H1 (cell line): ENCODE measurements at regions not wholly inside any gene's neighbourhood (a gene's known extent, or its start where the extent isn't known, plus 50 kb on each side); places are given as distances from the start of the nearest gene placed in this dataset.

ENCODE experiments used
- CTCF ChIA-PET: fragments of 300-600 bp; sonication (Branson Sonifier 250); formaldehyde crosslinking; loops from one replicate; lab custom pipeline; 2021; ENCODE audit not compliant: partially characterized antibody; lab: Charles Lee
- POLR2A ChIA-PET: fragments of 300-600 bp; sonication (Branson Sonifier 250); formaldehyde crosslinking; loops from one replicate; lab custom pipeline; 2021; ENCODE audit warnings: inconsistent platforms; ENCODE audit not compliant: partially characterized antibody; lab: Charles Lee
- DNase-seq, 2 experiments: peaks; one replicate each; pipeline versions ENCODE4 v3.0.0 to v3.0.0-alpha.2; 2010 to 2022; ENCODE audit warnings: low spot score in 2 of 2, low read depth in 1 of 2, mixed read lengths in 1 of 2
- FAIRE-seq: peaks from 2 replicates; lab custom pipeline; 2011; peaks lifted over from hg19 to GRCh38; lab: Jason Lieb, UNC
- H2AFZ ChIP-seq: 2 replicates; pipeline ENCODE4 v1.8.1; 2012; ENCODE audit warnings: low read length, inconsistent platforms
- H2AK5ac ChIP-seq: 2 replicates; pipeline ENCODE4 v1.6.1; 2013; ENCODE audit warnings: low read depth, low read length
- H2BK120ac ChIP-seq: replicated peaks from 2 replicates; pipeline ENCODE3; 2013; ENCODE audit warnings: low read depth, low read length, inconsistent platforms
- H2BK12ac ChIP-seq: 2 replicates; pipeline ENCODE4 v1.6.1; 2013; ENCODE audit warnings: low read depth, low read length
- H2BK15ac ChIP-seq: 2 replicates; pipeline ENCODE4 v1.6.1; 2013; ENCODE audit warnings: low read length
- H2BK20ac ChIP-seq: 2 replicates; pipeline ENCODE4 v1.6.1; 2013; ENCODE audit warnings: low read length
- H2BK5ac ChIP-seq: 2 replicates; pipeline ENCODE4 v1.6.1; 2013; ENCODE audit warnings: low read depth, low read length
- H3K14ac ChIP-seq: 2 replicates; pipeline ENCODE4 v1.6.1; 2013; ENCODE audit warnings: inconsistent platforms; ENCODE audit not compliant: insufficient read length
- H3K18ac ChIP-seq: 2 replicates; pipeline ENCODE4 v1.6.1; 2013; ENCODE audit warnings: low read length; ENCODE audit errors: extremely low read depth
- H3K23ac ChIP-seq: 2 replicates; pipeline ENCODE4 v1.6.1; 2013; ENCODE audit warnings: inconsistent platforms; ENCODE audit not compliant: insufficient read length
- H3K23me2 ChIP-seq: 2 replicates; pipeline ENCODE4 v1.6.1; 2013; ENCODE audit warnings: low read depth, low read length
- H3K27ac ChIP-seq: 2 replicates; pipeline ENCODE4 v1.6.1; 2011; ENCODE audit warnings: low read depth, low read length, inconsistent platforms
- H3K27me3 ChIP-seq, 4 experiments: replicated peaks in 1 of 4; 1 replicate in 1 of 4; 2 replicates in 3 of 4; pipeline versions ENCODE4 v1.6.1 to v1.8.1; 2011 to 2013; ENCODE audit warnings: low read length in 3 of 4, mild to moderate bottlenecking in 3 of 4, inconsistent platforms in 2 of 4, mixed read lengths in 2 of 4, moderate library complexity in 1 of 4; ENCODE audit not compliant: control insufficient read depth in 3 of 4, insufficient read depth in 3 of 4; ENCODE audit errors: extremely low read depth in 1 of 4
- H3K36me3 ChIP-seq, 4 experiments: 2 replicates each; pipeline versions ENCODE4 v1.6.1 to v1.8.1; 2011 to 2013; ENCODE audit warnings: mild to moderate bottlenecking in 4 of 4, low read length in 3 of 4, moderate library complexity in 2 of 4, control low read depth in 1 of 4, inconsistent platforms in 1 of 4; ENCODE audit not compliant: insufficient read depth in 4 of 4, control insufficient read depth in 2 of 4
- H3K4ac ChIP-seq: replicated peaks from 2 replicates; pipeline ENCODE3; 2013; ENCODE audit warnings: low read length, low read depth, mixed read lengths, inconsistent platforms; ENCODE audit not compliant: insufficient read length
- H3K4me1 ChIP-seq, 4 experiments: replicated peaks in 1 of 4; 1 replicate in 1 of 4; 2 replicates in 3 of 4; pipeline versions ENCODE4 v1.6.1 to v1.8.1; 2011 to 2013; ENCODE audit warnings: low read length in 3 of 4, inconsistent platforms in 2 of 4, mixed read lengths in 1 of 4; ENCODE audit not compliant: insufficient read depth in 4 of 4, control insufficient read depth in 3 of 4
- H3K4me2 ChIP-seq, 2 experiments: 2 replicates each; pipeline versions ENCODE4 v1.6.1 to v1.8.1; 2011 to 2013; ENCODE audit warnings: low read depth in 2 of 2, low read length in 2 of 2, control low read depth in 1 of 2, inconsistent platforms in 1 of 2, mild to moderate bottlenecking in 1 of 2; ENCODE audit not compliant: insufficient read depth in 1 of 2
- H3K4me3 ChIP-seq, 4 experiments: fragments of 200-600, 300-600 bp in 1 of 4; sonication (generic), shearing (Covaris generic), sonication (Bioruptor Twin) in 1 of 4; 2 replicates each; pipeline versions ENCODE4 v1.5.1 to v1.8.1; 2011 to 2016; ENCODE audit warnings: low read length in 4 of 4, low read depth in 3 of 4, control low read depth in 2 of 4, inconsistent platforms in 2 of 4, mild to moderate bottlenecking in 2 of 4, mixed read lengths in 1 of 4, moderate library complexity in 1 of 4; ENCODE audit not compliant: insufficient read depth in 2 of 4; ENCODE audit errors: extremely low read depth in 1 of 4
- H3K56ac ChIP-seq: replicated peaks from 2 replicates; pipeline ENCODE3; 2013; ENCODE audit warnings: low read depth, mild to moderate bottlenecking, mixed read lengths, low read length, inconsistent platforms; ENCODE audit not compliant: insufficient read length
- H3K79me1 ChIP-seq: 2 replicates; pipeline ENCODE4 v1.6.1; 2013; ENCODE audit warnings: low read depth, low read length, control low read depth
- H3K79me2 ChIP-seq, 2 experiments: 2 replicates each; pipeline versions ENCODE4 v1.6.1 to v1.8.1; 2012 to 2013; ENCODE audit warnings: low read length in 2 of 2, mild to moderate bottlenecking in 2 of 2, inconsistent platforms in 1 of 2; ENCODE audit not compliant: insufficient read depth in 2 of 2, control insufficient read depth in 1 of 2
- H3K9ac ChIP-seq, 4 experiments: replicated peaks in 1 of 4; 1 replicate in 1 of 4; 2 replicates in 3 of 4; pipeline versions ENCODE4 v1.6.1 to v1.8.1; 2011 to 2013; ENCODE audit warnings: low read depth in 3 of 4, low read length in 3 of 4, control low read depth in 2 of 4, mild to moderate bottlenecking in 2 of 4, moderate library complexity in 2 of 4, inconsistent platforms in 1 of 4; ENCODE audit errors: extremely low read depth in 1 of 4
- H3K9me3 ChIP-seq, 2 experiments: 2 replicates each; pipeline versions ENCODE4 v1.6.1 to v1.8.1; 2012 to 2013; ENCODE audit warnings: mild to moderate bottlenecking in 2 of 2, moderate library complexity in 2 of 2, control low read depth in 1 of 2, inconsistent platforms in 1 of 2, low read depth in 1 of 2, low read length in 1 of 2, mixed read lengths in 1 of 2; ENCODE audit not compliant: insufficient read depth in 2 of 2
- H4K20me1 ChIP-seq, 2 experiments: replicated peaks in 1 of 2; 2 replicates each; pipeline versions ENCODE3 to v1.8.1; 2011 to 2013; ENCODE audit warnings: inconsistent platforms in 2 of 2, low read length in 2 of 2, mild to moderate bottlenecking in 1 of 2; ENCODE audit not compliant: insufficient read depth in 2 of 2, control insufficient read depth in 1 of 2
- H4K5ac ChIP-seq: 2 replicates; pipeline ENCODE4 v1.6.1; 2013; ENCODE audit warnings: low read length, low read depth, mixed read lengths, inconsistent platforms; ENCODE audit not compliant: insufficient read length
- H4K8ac ChIP-seq: 2 replicates; pipeline ENCODE4 v1.8.0; 2013; ENCODE audit warnings: mild to moderate bottlenecking, moderate library complexity, low read length, inconsistent platforms; ENCODE audit not compliant: insufficient read depth; ENCODE audit errors: extremely low read depth
- H4K91ac ChIP-seq: replicated peaks from 2 replicates; pipeline ENCODE3; 2013; ENCODE audit warnings: low read length, mixed read lengths, inconsistent platforms; ENCODE audit not compliant: insufficient read length
- CBX5 ChIP-seq: fragments of 300-800, 300-1000 bp; sonication (generic); IDR thresholded peaks from 2 replicates; pipeline ENCODE4 v1.7.1; 2016; ENCODE audit warnings: antibody characterized with exemption, low read length, low read depth
- CBX8 ChIP-seq: fragments of 300-800, 300-1000 bp; sonication (generic); IDR thresholded peaks from 2 replicates; pipeline ENCODE4 v1.7.1; 2016; ENCODE audit warnings: low read depth, low read length, borderline replicate concordance
- CEBPB ChIP-seq: IDR thresholded peaks from 2 replicates; pipeline ENCODE4 v1.6.1; 2012; ENCODE audit warnings: low read depth, low read length
- CTBP2 ChIP-seq: IDR thresholded peaks from 2 replicates; pipeline ENCODE4 v1.7.0; 2011; ENCODE audit warnings: borderline replicate concordance, mild to moderate bottlenecking, moderate library complexity, mixed read lengths, low read length; ENCODE audit not compliant: insufficient read depth, insufficient read length
- EGR1 ChIP-seq: IDR thresholded peaks from 2 replicates; pipeline ENCODE4 v1.6.1; 2011; ENCODE audit warnings: low read depth, low read length, borderline replicate concordance
- GABPA ChIP-seq: IDR thresholded peaks from 2 replicates; pipeline ENCODE4 v1.6.1; 2011; ENCODE audit warnings: mild to moderate bottlenecking, low read length, moderate library complexity, borderline replicate concordance; ENCODE audit not compliant: insufficient read depth
- GTF2F1 ChIP-seq: IDR thresholded peaks from 2 replicates; pipeline ENCODE4 v1.6.1; 2012; ENCODE audit warnings: low read depth, low read length, improper control_type of control experiment, borderline replicate concordance
- JUND ChIP-seq: IDR thresholded peaks from 2 replicates; pipeline ENCODE4 v1.6.1; 2011; ENCODE audit warnings: mild to moderate bottlenecking, improper control_type of control experiment, low read length
- MAFK ChIP-seq: IDR thresholded peaks from 2 replicates; pipeline ENCODE4 v1.6.1; 2012; ENCODE audit warnings: low read depth, mild to moderate bottlenecking, improper control_type of control experiment, low read length
- POLR2A ChIP-seq, 2 experiments: IDR thresholded peaks; 1 replicate in 1 of 2; 2 replicates in 1 of 2; pipeline ENCODE4 v1.6.1; 2011; ENCODE audit warnings: low read depth in 2 of 2, low read length in 2 of 2, mild to moderate bottlenecking in 2 of 2; ENCODE audit errors: control extremely low read depth in 1 of 2
- SIN3A ChIP-seq, 2 experiments: IDR thresholded peaks in 1 of 2; conservative IDR thresholded peaks in 1 of 2; 2 replicates each; pipeline ENCODE4 v1.6.1; 2011 to 2012; ENCODE audit warnings: low read length in 2 of 2, improper control_type of control experiment in 1 of 2, low read depth in 1 of 2, mild to moderate bottlenecking in 1 of 2
- SIX5 ChIP-seq: IDR thresholded peaks from 2 replicates; pipeline ENCODE4 v1.6.1; 2011; ENCODE audit warnings: mild to moderate bottlenecking, low read depth, low read length
- SRF ChIP-seq: IDR thresholded peaks from 2 replicates; pipeline ENCODE4 v1.6.1; 2011; ENCODE audit warnings: mild to moderate bottlenecking, low read depth, low read length, moderate library complexity
- TBP ChIP-seq: IDR thresholded peaks from 2 replicates; pipeline ENCODE4 v1.6.1; 2011; ENCODE audit warnings: low read depth, low read length, improper control_type of control experiment
- TCF12 ChIP-seq: IDR thresholded peaks from 2 replicates; pipeline ENCODE4 v1.6.1; 2011; ENCODE audit warnings: low read depth, mild to moderate bottlenecking, low read length
- WGBS, 2 experiments: shearing (Covaris generic) in 1 of 2; methylation state at CpG; one replicate each; pipeline versions ENCODE4 v1.1.6 to v1.1.7; 2013 to 2015; ENCODE audit warnings: low lambda C conversion rate in 2 of 2, mixed read lengths in 2 of 2, inconsistent platforms in 1 of 2, low coverage in 1 of 2, missing lambda C conversion rate in 1 of 2; ENCODE audit not compliant: insufficient replicate concordance in 2 of 2, insufficient coverage in 1 of 2, insufficient read length in 1 of 2; ENCODE audit errors: extremely low coverage in 1 of 2, missing lambda C conversion rate in 1 of 2; 5-methylcytosine and 5-hydroxymethylcytosine counted together

- Histone ChIP-seq H4K5ac (no peak overlapping the region), H3K4me1 (peaks cover 0 to 9% (median 6%) of the 10 kb centered on the region in 4 experiments; a peak in 5 of 7 replicates)
- POLR2A ChIA-PET, result no interaction called here
Observed at GRCh38 chr2:17302281-17302680, 216.0 kb downstream of the RAD51AP2 start.

More at GRCh38 chr2:17302281-17302680, 216.0 kb downstream of the RAD51AP2 start:
- Histone ChIP-seq H4K8ac (no peak overlapping the region), H3K18ac (no peak overlapping the region), H3K4ac (no peak overlapping the region), H3K4me3 (no peak overlapping the region), H3K23me2 (no peaks in the 10 kb centered on the region), H3K27ac (no peak overlapping the region), H2BK15ac (no peak overlapping the region), H3K27me3 (no peaks in the 10 kb centered on the region), H3K56ac (no peak overlapping the region), H3K9ac (no peak overlapping the region), H2AFZ (no peak overlapping the region), H3K4me2 (0 out of 4 replicates have a peak overlapping the region, but pooled peaks of 1 of the 2 experiments have one; percentile 4), H3K23ac (no peak overlapping the region), H4K91ac (no peak overlapping the region), H3K79me2 (no peaks in the 10 kb centered on the region), H2BK12ac (no peak overlapping the region), H3K14ac (no peak overlapping the region), H2BK20ac (no peak overlapping the region), H2AK5ac (no peak overlapping the region), H3K36me3 (no peaks in the 10 kb centered on the region), H3K79me1 (no peaks in the 10 kb centered on the region), H2BK120ac (no peak overlapping the region), H4K20me1 (no peaks in the 10 kb centered on the region), H3K9me3 (no peaks in the 10 kb centered on the region), H2BK5ac (no peak overlapping the region)
- no peak for TF ChIP-seq GTF2F1
- TF ChIP-seq MAFK, result no peak
- no peak for TF ChIP-seq TBP
- no peak for TF ChIP-seq SRF
- no peak for TF ChIP-seq SIX5
- no peak for TF ChIP-seq JUND
- TF ChIP-seq TCF12, result no peak
- no peak for TF ChIP-seq CBX5
- no peak for TF ChIP-seq GABPA
- no peak for TF ChIP-seq POLR2A (IDR thresholded peaks at IDR 0.05; ENCODE audit: control extremely low read depth in 1 of 2, low read depth in 2 of 2, low read length in 2 of 2)
- no peak for TF ChIP-seq CBX8
- TF ChIP-seq CTBP2, result no peak
- no peak for TF ChIP-seq SIN3A (conservative IDR thresholded peaks at IDR 0.05 in 1 of 2, IDR thresholded peaks at IDR 0.05 in 1 of 2; ENCODE audit: low read depth in 1 of 2, low read length in 2 of 2)
- TF ChIP-seq CEBPB, result no peak
- TF ChIP-seq EGR1, result no peak
- FAIRE-seq, result no peak
- 17% methylated on average over 1 of the region's 1 CpG; no CpG with 5 or more reads in 1 of the 2 experiments for WGBS, 2 experiments
- CTCF ChIA-PET, result interaction anchor here (1.0 to 5.1 kb wide), 6 partner anchors 7 to 545 kb away, joined by 3 to 36 read pairs (median 6); no protein-coding TSS in a partner anchor
- no peak for DNase-seq
